ENCODE measurements at regions not wholly inside any gene's neighbourhood (a gene's known extent, or its start where the extent isn't known, plus 50 kb on each side); places are given as distances from the start of the nearest gene placed in this dataset.

DNA sequence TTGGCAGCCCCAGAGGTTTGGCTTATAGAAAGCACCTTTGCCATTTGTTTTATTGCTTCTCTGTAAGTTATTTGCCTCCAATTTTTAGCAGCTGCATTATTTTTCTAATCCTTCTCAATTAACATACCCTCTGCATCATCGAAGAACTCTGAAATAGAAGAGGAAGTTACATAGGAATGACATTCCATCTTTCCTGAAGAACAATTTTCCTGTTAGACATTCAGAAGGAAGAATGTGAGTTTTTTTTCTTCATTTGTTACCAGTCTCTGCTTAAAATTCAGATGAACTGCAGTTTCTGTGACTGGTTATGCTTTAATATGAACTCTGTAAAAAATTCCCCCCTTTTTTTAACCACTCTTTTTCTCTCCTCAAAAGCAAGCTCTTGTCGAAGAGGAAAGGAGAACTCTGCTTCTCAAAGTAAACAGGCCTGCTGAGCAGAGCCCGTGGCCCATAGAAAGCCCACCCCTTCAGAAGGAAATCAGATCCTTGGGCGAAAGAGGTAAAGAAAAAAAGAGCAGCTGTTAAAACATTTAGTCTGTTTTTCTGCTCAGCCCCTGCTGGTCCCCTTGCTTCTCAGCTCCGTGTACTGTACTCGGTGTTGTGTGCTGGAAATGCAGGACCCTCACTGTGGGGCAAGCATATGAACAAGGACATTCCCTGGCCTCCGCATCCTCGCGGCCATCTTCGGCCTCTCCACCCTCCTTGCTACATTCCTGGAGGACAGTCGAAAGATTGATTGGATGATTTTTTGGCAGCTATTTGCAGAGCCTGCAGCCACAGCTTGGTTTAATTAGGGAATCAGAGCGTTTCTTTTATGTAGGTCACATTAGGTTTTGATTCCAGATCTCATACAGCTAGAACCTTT is 164.4 kb upstream of the LRIG3 start:
- BruUV-seq (replicated peaks) = no TSS peak
- Histone ChIP-seq H3K27me3 (ENCODE audit: insufficient read depth, low read length) (no peaks in the 10 kb centered on the region), H3K9ac (ENCODE audit: low read length) (no peak overlapping the region), H3K36me3 (ENCODE audit: control insufficient read depth in 1 of 2, insufficient read depth in 2 of 2, low read length in 2 of 2) (no peaks in the 10 kb centered on the region), H3K4me3 (replicated peaks in 1 of 2; ENCODE audit: low read depth in 1 of 2, low read length in 2 of 2) (no peak overlapping the region), H3K9me2 (ENCODE audit: insufficient read depth) (no peaks in the 10 kb centered on the region), H3K4me1 (ENCODE audit: control insufficient read depth in 1 of 2, insufficient read depth in 2 of 2, low read length in 2 of 2) (no peaks in the 10 kb centered on the region), H3K9me3 (ENCODE audit: control insufficient read depth in 1 of 2, insufficient read depth in 1 of 2, low read depth in 1 of 2, low read length in 2 of 2) (no peaks in the 10 kb centered on the region), H3K4me2 (ENCODE audit: low read length) (no peak overlapping the region), H2AFZ (ENCODE audit: low read depth, low read length, poor library complexity, severe bottlenecking) (no peak overlapping the region), H3K79me2 (ENCODE audit: insufficient read depth, low read length) (no peaks in the 10 kb centered on the region), H4K20me1 (ENCODE audit: insufficient read depth) (no peaks in the 10 kb centered on the region), H3K27ac (ENCODE audit: low read depth, low read length) (no peak overlapping the region)
- CTCF ChIA-PET = interaction anchor here (5.5 kb wide), 1 partner anchor 544 kb away, joined by 30 read pairs; no protein-coding TSS in a partner anchor
- POLR2A ChIA-PET = no interaction called here
- DNase-seq (ENCODE audit: low read depth, low spot score) (no peak), ATAC-seq (no peak)
- RAD21 ChIA-PET (ENCODE audit: low non-redundant PET in 1 of 2, low total read pairs in 2 of 2, uncharacterized antibody in 2 of 2, unreplicated experiment in 2 of 2) = no interaction called here
- TF ChIP-seq ELF1 (IDR thresholded peaks at IDR 0.05; ENCODE audit: borderline replicate concordance, low read depth) (no peak), ZFX (IDR thresholded peaks at IDR 0.05) (no peak), EZH2phosphoT487 (IDR thresholded peaks at IDR 0.05; ENCODE audit: borderline replicate concordance) (no peak), SP1 (IDR thresholded peaks at IDR 0.05; ENCODE audit: low read depth) (no peak), SIN3A (IDR thresholded peaks at IDR 0.05; ENCODE audit: low read depth) (no peak), RAD21 (IDR thresholded peaks at IDR 0.05; ENCODE audit: low read depth) (no peak), CEBPB (IDR thresholded peaks at IDR 0.05; ENCODE audit: low read depth) (no peak), SRF (IDR thresholded peaks at IDR 0.05; ENCODE audit: low read depth) (no peak), ZNF274 (IDR thresholded peaks at IDR 0.05; ENCODE audit: low read depth, low read length) (no peak)
- TF ChIP-seq, protein P1, sequence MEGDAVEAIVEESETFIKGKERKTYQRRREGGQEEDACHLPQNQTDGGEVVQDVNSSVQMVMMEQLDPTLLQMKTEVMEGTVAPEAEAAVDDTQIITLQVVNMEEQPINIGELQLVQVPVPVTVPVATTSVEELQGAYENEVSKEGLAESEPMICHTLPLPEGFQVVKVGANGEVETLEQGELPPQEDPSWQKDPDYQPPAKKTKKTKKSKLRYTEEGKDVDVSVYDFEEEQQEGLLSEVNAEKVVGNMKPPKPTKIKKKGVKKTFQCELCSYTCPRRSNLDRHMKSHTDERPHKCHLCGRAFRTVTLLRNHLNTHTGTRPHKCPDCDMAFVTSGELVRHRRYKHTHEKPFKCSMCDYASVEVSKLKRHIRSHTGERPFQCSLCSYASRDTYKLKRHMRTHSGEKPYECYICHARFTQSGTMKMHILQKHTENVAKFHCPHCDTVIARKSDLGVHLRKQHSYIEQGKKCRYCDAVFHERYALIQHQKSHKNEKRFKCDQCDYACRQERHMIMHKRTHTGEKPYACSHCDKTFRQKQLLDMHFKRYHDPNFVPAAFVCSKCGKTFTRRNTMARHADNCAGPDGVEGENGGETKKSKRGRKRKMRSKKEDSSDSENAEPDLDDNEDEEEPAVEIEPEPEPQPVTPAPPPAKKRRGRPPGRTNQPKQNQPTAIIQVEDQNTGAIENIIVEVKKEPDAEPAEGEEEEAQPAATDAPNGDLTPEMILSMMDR (IDR thresholded peaks at IDR 0.05 in 2 of 3, conservative IDR thresholded peaks at IDR 0.05 in 1 of 3; ENCODE audit: borderline replicate concordance in 1 of 3, insufficient read depth in 1 of 3, low read depth in 2 of 3, low read length in 2 of 3) = no peak
- TF ChIP-seq, protein P2, sequence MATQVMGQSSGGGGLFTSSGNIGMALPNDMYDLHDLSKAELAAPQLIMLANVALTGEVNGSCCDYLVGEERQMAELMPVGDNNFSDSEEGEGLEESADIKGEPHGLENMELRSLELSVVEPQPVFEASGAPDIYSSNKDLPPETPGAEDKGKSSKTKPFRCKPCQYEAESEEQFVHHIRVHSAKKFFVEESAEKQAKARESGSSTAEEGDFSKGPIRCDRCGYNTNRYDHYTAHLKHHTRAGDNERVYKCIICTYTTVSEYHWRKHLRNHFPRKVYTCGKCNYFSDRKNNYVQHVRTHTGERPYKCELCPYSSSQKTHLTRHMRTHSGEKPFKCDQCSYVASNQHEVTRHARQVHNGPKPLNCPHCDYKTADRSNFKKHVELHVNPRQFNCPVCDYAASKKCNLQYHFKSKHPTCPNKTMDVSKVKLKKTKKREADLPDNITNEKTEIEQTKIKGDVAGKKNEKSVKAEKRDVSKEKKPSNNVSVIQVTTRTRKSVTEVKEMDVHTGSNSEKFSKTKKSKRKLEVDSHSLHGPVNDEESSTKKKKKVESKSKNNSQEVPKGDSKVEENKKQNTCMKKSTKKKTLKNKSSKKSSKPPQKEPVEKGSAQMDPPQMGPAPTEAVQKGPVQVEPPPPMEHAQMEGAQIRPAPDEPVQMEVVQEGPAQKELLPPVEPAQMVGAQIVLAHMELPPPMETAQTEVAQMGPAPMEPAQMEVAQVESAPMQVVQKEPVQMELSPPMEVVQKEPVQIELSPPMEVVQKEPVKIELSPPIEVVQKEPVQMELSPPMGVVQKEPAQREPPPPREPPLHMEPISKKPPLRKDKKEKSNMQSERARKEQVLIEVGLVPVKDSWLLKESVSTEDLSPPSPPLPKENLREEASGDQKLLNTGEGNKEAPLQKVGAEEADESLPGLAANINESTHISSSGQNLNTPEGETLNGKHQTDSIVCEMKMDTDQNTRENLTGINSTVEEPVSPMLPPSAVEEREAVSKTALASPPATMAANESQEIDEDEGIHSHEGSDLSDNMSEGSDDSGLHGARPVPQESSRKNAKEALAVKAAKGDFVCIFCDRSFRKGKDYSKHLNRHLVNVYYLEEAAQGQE (IDR thresholded peaks at IDR 0.05; ENCODE audit: low read depth) = no peak
- intact Hi-C loops (cut with micrococcal nuclease) = loop anchor here (5.0 to 10.0 kb wide), 2 partner anchors 177 to 250 kb away; no protein-coding TSS in a partner anchor
